BLaER1 (cell line): ENCODE measurements at regions not wholly inside any gene's neighbourhood (a gene's known extent, or its start where the extent isn't known, plus 50 kb on each side); places are given as distances from the start of the nearest gene placed in this dataset.
"Not testable (repeated sequence)": the region's sequence is repeated elsewhere in the genome, so short reads cannot be mapped to it uniquely, and the experiment has no call there.

Experiments
- H3K27ac ChIP-seq: shearing (Covaris generic); formaldehyde crosslinking; 2 replicates; pipeline ENCODE4 v1.8.1; 2022
- H3K27me3 ChIP-seq: shearing (Covaris generic); formaldehyde crosslinking; 2 replicates; pipeline ENCODE4 v1.8.1; 2022
- H3K36me3 ChIP-seq: shearing (Covaris generic); formaldehyde crosslinking; 2 replicates; pipeline ENCODE4 v1.8.1; 2022
- H3K4me1 ChIP-seq: shearing (Covaris generic); formaldehyde crosslinking; 2 replicates; pipeline ENCODE4 v1.8.1; 2022
- H3K4me2 ChIP-seq: shearing (Covaris generic); formaldehyde crosslinking; 2 replicates; pipeline ENCODE4 v1.8.1; 2022
- H3K4me3 ChIP-seq: shearing (Covaris generic); formaldehyde crosslinking; 2 replicates; pipeline ENCODE4 v1.8.1; 2022
- H3K9ac ChIP-seq: shearing (Covaris generic); formaldehyde crosslinking; 2 replicates; pipeline ENCODE4 v1.8.1; 2022
- H3K9me3 ChIP-seq: shearing (Covaris generic); formaldehyde crosslinking; 2 replicates; pipeline ENCODE4 v1.8.1; 2022
- H4K20me1 ChIP-seq: shearing (Covaris generic); formaldehyde crosslinking; 2 replicates; pipeline ENCODE4 v1.8.1; 2022
- Cebpa-rat ChIP-seq: shearing (Covaris generic); IDR thresholded peaks from 2 replicates; pipeline ENCODE4 v1.8.1; 2022

- Histone ChIP-seq H3K27ac (no peak overlapping the region), H3K36me3 (no peaks in the 10 kb centered on the region), H3K9ac (no peak overlapping the region), H3K4me2 (no peak overlapping the region), H4K20me1 (no peaks in the 10 kb centered on the region), H3K4me1 (no peaks in the 10 kb centered on the region), H3K27me3 (no peaks in the 10 kb centered on the region), H3K9me3 (peaks cover 17% of the 10 kb centered on the region), H3K4me3 (no peak overlapping the region)
- no peak for TF ChIP-seq Cebpa-rat
Observed at GRCh38 chr1:228887960-228888359, 152.7 kb downstream of the RHOU start.

DNA sequence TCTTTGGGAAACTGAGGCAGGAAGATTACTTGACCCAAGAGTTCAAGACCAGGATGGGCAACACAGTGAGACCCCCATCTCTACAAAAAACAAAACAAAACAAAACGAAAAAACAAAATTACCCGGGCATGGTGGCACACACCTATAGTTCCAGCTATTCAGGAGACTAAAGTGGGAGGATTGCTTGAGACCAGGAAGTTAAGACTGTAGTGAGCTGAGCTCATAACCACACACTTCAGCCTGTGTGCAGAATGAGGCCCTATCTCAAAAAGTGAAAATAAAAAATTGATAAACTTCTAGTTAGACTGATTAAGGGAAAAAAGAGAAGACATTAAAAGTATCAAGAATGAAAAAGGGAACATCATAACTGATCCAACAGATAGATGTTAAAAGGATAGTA is 154.0 kb downstream of the RHOU start:
- no peak overlapping the region for H3K4me3 ChIP-seq
- TF ChIP-seq Cebpa-rat: no peak
- no peaks in the 10 kb centered on the region for H3K36me3 ChIP-seq
- H3K4me2 ChIP-seq: no peak overlapping the region
- H3K9ac ChIP-seq: no peak overlapping the region
- H3K27me3 ChIP-seq: no peaks in the 10 kb centered on the region
- no peak overlapping the region for H3K27ac ChIP-seq
- peaks cover 8% of the 10 kb centered on the region for H3K9me3 ChIP-seq
- H3K4me1 ChIP-seq: no peaks in the 10 kb centered on the region
- no peaks in the 10 kb centered on the region for H4K20me1 ChIP-seq

GRCh38 chr1:228891272-228892034 is 156.2 kb downstream of the RHOU start:
- no peak for TF ChIP-seq Cebpa-rat
- H3K27me3 ChIP-seq: no peaks in the 10 kb centered on the region
- H3K4me2 ChIP-seq: no peak overlapping the region
- H4K20me1 ChIP-seq: no peaks in the 10 kb centered on the region
- no peaks in the 10 kb centered on the region for H3K4me1 ChIP-seq
- no peaks in the 10 kb centered on the region for H3K9me3 ChIP-seq
- H3K9ac ChIP-seq: no peak overlapping the region
- H3K4me3 ChIP-seq: no peak overlapping the region
- H3K36me3 ChIP-seq: no peaks in the 10 kb centered on the region
- no peak overlapping the region for H3K27ac ChIP-seq

- H3K4me1 ChIP-seq, H3K9ac ChIP-seq, H3K36me3 ChIP-seq, H3K9me3 ChIP-seq, H4K20me1 ChIP-seq, H3K27me3 ChIP-seq, H3K4me2 ChIP-seq, H3K4me3 ChIP-seq, H3K27ac ChIP-seq: not testable (repeated sequence)
Observed at GRCh38 chr1:228892200-228892599, 156.9 kb downstream of the RHOU start.

DNA sequence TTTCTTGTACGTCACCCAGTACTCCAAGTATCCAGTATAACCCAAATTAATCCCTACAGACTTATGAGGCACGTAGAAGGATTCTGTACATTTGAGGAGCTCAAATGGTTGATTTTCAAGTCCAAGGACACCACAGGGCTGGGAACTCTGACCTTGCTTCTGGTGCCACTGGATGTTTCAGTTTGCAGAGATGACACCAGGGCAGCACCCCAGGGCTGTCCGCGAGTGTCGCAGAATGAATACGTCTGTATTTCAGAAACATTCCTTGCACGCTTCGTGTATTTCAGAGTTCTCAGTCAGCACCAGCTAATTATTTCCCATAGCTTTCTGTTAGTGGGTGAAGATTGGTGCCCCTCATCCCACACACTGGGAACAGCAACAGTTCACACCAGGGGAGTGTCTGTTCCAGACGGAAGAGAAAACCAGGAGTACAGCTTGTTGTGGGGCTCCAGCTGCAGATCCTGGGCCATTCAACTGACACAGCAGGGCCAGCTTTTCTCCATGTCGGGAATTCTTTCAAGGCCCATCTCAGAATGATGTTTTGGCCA is 159.2 kb downstream of the RHOU start:
- Histone ChIP-seq H3K9ac (no peak overlapping the region), H3K27ac (no peak overlapping the region), H3K4me3 (no peak overlapping the region), H3K4me2 (no peak overlapping the region), H3K27me3 (no peaks in the 10 kb centered on the region), H4K20me1 (no peaks in the 10 kb centered on the region), H3K9me3 (no peaks in the 10 kb centered on the region), H3K4me1 (no peaks in the 10 kb centered on the region), H3K36me3 (no peaks in the 10 kb centered on the region)
- TF ChIP-seq Cebpa-rat: no peak

DNA sequence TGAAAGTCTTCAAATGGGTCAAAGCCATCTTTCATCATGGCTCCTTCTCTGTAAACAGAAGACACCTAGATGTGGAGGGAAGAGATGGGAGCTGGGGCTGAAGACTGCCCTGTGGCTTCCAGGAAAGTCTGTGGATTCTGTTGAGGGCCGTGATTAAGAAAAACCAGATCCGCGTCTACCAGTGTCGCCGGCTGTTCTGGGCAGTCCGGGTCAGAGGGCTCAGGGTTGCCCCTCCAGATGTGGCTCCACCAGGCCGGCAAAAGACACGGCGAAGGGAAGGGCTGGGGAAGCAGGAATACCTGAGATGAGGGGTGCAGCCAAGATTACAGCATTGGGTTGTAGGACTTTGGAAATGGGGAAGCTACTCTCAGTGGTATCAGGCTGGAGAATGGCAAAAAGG is 162.6 kb downstream of the RHOU start:
- Histone ChIP-seq H3K27me3 (no peaks in the 10 kb centered on the region), H3K4me1 (peaks cover 2% of the 10 kb centered on the region), H3K27ac (no peak overlapping the region), H3K4me3 (no peak overlapping the region), H3K9me3 (no peaks in the 10 kb centered on the region), H3K4me2 (no peak overlapping the region), H4K20me1 (no peaks in the 10 kb centered on the region), H3K36me3 (no peaks in the 10 kb centered on the region), H3K9ac (no peak overlapping the region)
- TF ChIP-seq Cebpa-rat: no peak

DNA sequence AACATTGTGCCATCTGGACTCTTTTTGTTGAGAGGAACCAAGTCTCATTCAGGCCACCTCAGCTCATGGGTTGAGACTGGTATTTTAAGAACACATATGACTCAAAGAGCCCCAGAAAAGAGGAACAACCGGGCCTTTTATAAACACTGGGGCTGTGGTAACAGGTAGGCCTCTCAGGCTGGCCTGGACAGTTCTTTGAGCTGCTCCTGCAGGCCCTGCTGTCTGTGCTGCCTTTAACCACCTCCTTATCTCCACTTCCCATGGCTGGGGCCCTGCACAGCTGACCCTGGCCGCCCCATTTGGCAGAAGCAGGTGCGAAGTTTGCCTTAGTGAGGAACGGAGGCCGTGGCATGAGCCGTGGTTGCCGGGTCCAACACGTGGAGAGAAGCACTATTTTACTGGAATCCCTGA is 163.3 kb downstream of the RHOU start:
- no peaks in the 10 kb centered on the region for H3K27me3 ChIP-seq
- H4K20me1 ChIP-seq: no peaks in the 10 kb centered on the region
- no peak overlapping the region for H3K27ac ChIP-seq
- no peak overlapping the region for H3K4me2 ChIP-seq
- H3K4me3 ChIP-seq: no peak overlapping the region
- peaks cover 9% of the 10 kb centered on the region for H3K4me1 ChIP-seq
- no peak overlapping the region for H3K9ac ChIP-seq
- no peaks in the 10 kb centered on the region for H3K9me3 ChIP-seq
- H3K36me3 ChIP-seq: no peaks in the 10 kb centered on the region
- TF ChIP-seq Cebpa-rat: no peak

DNA sequence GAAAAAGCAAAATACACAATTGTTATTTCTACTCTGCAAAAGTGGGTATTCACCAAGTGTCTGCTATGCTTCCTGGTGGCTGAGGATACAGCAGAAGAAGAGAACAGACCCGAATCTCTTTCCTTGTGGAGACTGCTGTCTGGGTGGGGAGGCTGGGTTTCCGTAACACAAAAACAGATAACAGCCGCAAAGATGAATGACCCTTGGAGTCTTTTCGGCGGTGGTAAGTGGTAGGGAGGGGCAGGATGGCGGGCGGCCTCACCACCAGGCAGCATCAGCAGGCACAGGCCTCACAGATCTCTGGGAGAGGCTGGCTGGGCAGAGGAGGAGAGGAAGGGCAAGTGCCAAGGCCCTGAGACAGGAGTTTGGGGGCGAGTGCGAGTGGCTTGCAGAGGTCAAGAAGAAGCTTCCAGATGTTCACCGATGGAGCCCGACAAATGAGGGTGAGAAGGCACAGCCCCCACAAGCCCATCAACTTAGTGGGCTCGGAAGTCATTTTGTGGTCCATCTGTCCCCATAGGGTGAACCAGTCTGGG is 164.2 kb downstream of the RHOU start:
- H3K36me3 ChIP-seq: no peaks in the 10 kb centered on the region
- no peak overlapping the region for H3K9ac ChIP-seq
- no peak overlapping the region for H3K27ac ChIP-seq
- H3K4me1 ChIP-seq: peaks cover 17% of the 10 kb centered on the region
- H4K20me1 ChIP-seq: no peaks in the 10 kb centered on the region
- H3K9me3 ChIP-seq: no peaks in the 10 kb centered on the region
- no peak overlapping the region for H3K4me3 ChIP-seq
- H3K4me2 ChIP-seq: no peak overlapping the region
- no peaks in the 10 kb centered on the region for H3K27me3 ChIP-seq
- no peak for TF ChIP-seq Cebpa-rat

- no peaks in the 10 kb centered on the region for H3K9me3 ChIP-seq
- H3K9ac ChIP-seq: no peak overlapping the region
- H3K36me3 ChIP-seq: no peaks in the 10 kb centered on the region
- no peak overlapping the region for H3K27ac ChIP-seq
- TF ChIP-seq Cebpa-rat: no peak
- no peaks in the 10 kb centered on the region for H4K20me1 ChIP-seq
- no peaks in the 10 kb centered on the region for H3K27me3 ChIP-seq
- peaks cover 17% of the 10 kb centered on the region for H3K4me1 ChIP-seq
- no peak overlapping the region for H3K4me2 ChIP-seq
- H3K4me3 ChIP-seq: no peak overlapping the region
Observed at GRCh38 chr1:228900099-228900885, 165.0 kb downstream of the RHOU start.

DNA sequence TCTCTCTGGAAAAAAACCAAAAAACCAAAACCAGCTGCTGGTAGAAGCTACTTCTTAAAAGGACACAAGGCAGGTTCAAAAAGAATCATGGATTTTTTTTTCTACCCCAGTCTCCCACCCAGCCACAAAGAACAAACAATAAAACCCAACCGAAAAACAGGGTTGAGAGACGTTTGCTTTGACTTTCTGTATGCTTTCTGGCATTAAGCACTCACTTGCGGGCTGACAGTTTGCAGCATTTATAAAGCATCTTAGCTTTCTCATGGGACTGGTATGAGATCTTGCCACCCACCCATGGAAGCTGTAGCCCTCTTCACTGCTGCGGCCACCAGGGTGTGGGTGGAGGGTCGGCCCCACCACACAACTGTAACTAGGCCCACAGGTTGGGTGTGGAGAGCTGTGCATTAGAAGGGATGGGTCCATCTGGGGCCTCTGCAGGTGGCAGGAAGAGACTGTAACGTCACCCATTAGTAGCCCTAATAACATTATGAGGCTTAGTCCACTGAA is 165.7 kb downstream of the RHOU start:
- no peak for TF ChIP-seq Cebpa-rat
- no peak overlapping the region for H3K4me2 ChIP-seq
- no peaks in the 10 kb centered on the region for H4K20me1 ChIP-seq
- no peaks in the 10 kb centered on the region for H3K27me3 ChIP-seq
- H3K36me3 ChIP-seq: no peaks in the 10 kb centered on the region
- H3K9me3 ChIP-seq: no peaks in the 10 kb centered on the region
- no peak overlapping the region for H3K9ac ChIP-seq
- H3K4me3 ChIP-seq: no peak overlapping the region
- H3K27ac ChIP-seq: no peak overlapping the region
- H3K4me1 ChIP-seq: peaks cover 20% of the 10 kb centered on the region
